GM21390 (cell line): ENCODE measurements at regions not wholly inside any gene's neighbourhood (a gene's known extent, or its start where the extent isn't known, plus 50 kb on each side); places are given as distances from the start of the nearest gene placed in this dataset.
"Not testable (repeated sequence)": the region's sequence is repeated elsewhere in the genome, so short reads cannot be mapped to it uniquely, and the experiment has no call there.

Experiments used
- ATAC-seq: cut with Tn5 transposase; IDR thresholded peaks from one replicate; pipeline ENCODE4 v1.9.1; 2021; ENCODE audit not compliant: unreplicated experiment

DNA sequence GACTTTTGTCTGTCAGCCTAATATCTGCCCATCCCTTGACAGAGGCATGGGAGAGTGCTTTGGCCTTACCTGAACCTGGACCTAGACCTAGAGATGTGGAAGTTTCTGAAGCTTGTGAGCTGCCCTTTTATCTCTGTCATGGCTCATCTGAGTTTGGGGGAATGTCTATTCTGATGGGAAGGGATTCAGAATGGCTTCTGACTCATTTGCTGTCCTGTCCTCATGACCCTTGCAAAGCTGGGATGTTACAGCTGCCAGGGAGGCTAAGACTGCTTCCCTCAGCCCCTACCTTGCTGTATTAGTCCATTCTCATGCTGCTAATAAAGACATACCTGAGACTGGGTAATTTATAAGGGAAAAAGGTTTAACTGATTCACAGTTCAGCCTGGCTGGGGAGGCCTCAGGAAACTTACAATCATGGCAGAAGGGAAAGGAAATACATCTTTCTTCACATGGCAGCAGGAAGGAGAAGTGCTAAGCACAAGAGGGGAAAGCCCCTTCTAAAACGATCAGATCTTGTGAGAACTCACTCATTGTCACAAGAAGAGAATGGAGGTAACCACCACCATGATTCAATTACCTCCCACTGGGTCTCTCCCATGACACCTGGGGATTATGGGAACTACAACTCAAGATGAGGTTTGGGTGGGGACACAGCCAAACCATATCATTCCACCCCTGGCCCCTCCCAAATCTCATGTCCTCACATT, 252.2 kb downstream of the ERMARD start:
- ATAC-seq, result no peak

DNA sequence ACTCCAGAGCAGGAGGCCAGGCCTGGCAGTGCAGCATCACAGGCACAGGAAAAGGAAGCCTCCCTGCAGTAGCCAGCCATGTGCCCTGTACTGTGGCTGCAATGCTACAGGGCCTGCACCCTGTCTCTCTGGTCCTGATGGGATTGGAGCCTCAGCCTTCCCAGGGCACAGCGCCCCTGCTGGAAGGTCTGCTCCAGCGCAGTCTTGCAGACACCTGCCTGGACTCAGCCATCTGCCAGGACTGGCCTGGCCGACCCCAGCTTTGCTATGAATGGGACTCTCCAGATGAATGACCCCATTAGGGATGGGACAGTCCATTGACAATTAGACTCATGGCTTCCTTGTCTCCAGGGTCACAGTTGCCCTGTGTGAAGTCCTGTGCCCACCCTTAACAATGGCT, 251.6 kb downstream of the ERMARD start:
- ATAC-seq, result no peak

- ATAC-seq, result not testable (repeated sequence)
Observed at GRCh38 chr6:170001782-170002181, 250.4 kb downstream of the ERMARD start.

DNA sequence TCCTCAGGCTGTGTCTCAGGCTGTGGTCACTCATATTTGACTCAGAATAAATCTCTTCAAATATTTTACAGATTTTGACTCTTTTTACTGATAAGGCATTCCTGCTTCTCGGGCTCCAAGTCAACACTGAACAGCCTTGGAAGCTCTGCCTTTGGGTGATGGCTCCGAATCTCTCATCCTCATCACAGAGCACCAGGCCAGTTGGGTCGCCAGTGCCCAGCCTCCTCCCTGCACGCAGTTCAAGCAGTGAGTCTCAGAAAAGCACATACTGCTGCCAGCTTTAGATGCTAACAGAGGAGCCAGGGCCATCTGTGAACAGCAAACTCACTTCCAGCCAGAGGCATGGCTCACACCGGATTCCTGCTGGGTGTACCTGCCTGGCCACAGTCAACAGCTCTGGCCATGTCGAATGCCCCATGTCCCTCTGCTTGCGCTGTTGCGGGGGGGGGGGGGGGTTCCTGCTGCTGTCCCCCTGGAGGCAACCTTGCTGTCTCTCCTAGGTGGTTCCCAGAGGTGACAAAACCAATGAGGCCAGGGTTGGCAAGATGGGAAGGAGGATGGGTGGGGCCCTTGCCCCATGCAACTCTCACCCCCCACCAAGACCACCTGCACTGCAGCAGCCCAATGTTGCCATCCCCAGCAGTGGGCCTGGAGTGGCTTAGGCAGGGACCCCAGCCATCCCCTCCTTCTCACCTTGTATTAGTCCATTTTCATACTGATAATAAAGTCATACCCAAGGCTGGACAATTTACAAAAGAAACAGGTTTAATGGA, 248.8 kb downstream of the ERMARD start:
- ATAC-seq, result no peak

DNA sequence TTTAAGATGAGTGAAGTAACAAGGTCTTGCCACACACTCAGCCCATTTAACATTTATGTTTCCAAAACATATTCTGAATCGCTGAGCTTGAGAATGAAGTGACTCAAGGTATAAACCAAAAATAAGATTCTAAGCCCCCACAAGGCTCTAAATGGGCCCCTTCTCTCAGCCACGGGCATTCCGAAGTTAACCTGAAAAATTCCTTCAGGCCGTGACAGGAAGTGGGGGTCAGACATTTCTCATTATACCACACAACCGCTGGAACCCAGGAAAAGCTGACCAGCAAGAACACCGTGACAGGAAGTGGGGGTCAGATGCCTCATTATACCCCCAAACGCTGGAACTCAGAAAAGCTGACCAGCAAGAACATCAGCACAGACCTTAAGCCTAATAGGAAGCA, 247.9 kb downstream of the ERMARD start:
- no peak for ATAC-seq

DNA sequence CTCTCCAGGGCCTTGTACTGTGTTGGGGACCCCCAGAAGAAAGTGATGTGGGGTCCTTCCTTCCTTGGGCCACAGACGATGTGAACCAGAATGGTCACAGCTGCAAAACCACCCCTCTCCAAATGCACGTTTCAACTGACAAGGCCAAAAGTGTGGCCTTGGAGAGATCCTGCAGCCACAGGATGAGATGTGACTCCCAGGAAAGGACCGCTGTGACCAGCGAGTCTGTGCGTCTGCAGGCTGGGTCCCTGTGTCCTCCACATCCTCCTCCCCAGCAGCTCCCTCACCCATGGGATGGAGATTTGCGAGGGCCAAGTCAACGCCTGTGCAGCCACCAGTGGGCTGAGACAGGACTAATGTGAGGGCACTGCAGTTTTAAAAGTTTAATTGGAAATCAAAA, 247.0 kb downstream of the ERMARD start:
- no peak for ATAC-seq

DNA sequence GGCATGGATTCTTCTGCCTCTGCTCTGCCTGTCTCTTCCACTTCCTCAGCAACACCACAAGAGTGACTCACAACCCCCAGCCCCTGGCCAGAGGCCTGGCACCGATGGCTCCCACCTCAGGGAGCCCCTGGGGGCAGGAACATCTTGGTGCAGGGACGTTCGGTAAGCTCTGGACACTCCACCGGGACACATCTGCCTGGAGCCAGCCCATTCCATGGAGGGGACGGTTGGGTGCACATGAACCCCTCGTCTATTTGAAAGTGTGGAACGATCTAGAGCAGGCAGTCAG, 246.5 kb downstream of the ERMARD start:
- ATAC-seq, result no peak

DNA sequence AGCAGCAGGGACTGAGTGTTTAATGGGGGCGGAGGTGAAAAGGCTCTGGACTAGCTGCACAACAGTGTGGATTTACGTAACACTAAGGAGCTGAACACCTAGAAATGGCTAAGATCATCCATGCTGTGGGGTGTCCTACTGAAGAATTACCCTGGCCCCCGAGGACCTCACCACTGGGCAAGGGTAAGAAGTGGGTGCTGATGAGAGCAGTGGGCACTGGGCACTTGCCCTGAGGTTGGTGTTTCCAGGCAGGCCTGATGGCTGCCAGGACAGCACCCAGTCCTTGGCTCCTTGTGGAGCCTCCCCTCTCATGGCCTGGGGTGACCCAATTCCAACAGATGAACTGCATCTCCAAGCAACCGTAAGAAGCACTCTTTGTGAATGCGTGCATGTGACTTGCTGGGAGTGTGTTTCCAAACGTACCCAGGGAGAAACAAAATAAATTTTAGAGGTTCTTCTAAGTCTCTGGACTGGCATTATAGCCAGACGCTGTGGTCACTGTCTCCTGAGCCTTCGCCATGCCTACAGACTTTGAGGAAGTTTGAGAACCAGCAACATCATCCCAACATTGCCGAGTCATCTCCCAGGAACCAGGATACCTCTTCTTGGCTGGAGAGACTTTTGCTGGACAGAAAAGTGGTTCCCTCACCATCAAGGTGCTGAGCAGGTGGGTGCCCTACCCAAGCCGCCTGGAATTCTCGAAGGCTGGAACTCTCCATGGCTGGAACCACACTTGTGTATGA, 245.9 kb downstream of the ERMARD start:
- no peak for ATAC-seq

GRCh38 chr6:169996378-169997051, 245.1 kb downstream of the ERMARD start:
- no peak for ATAC-seq

DNA sequence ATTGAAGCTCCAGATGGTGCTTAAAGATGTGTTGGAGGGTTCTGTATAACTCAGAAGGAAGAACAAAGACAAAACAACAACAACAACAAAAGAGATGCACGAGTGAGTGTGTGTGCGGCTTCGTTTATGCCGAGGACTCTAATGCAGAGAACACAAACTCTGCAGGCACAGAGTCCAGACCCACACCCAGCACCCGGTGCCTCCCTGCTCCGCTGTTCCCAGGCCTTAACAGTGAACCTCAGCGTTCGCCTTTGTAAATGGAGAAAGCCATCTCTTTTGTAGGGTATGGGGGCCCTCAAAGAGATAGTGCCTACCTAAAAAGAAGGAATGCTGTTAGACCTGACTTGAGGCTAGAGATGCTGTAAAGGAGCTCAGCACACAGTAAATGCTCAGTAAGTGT, 243.3 kb downstream of the ERMARD start:
- ATAC-seq, result no peak

DNA sequence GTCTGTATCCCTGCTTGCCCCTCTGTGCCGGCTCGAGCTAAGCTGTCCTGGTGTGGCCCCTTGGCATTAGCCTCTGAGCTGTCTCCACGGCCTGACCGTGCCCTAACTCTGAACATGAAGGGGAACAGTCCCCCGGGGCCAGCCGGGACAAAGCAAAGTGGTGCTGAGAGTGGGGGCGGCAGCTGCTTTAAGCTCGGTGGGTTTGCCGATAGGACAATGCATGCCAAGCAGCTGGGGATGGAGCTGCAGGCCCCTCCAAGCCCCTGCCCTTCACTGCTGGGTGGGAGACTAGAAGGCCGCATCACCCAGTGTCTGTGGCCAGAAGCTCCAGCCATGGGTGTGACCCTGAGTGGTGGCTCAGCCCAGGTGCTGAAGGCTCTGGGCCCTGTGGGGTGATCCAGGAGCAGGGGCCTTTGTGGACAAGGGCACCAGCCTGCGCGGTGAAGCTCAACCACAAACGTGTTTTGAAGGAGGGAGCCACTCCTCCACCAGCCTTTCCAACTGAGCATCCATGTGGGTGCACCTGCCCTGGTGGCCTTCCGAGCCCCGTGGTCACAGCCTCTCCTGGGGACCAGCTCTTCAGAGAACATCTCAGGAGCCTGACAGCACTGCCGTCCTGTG, 242.5 kb downstream of the ERMARD start:
- ATAC-seq, result no peak

DNA sequence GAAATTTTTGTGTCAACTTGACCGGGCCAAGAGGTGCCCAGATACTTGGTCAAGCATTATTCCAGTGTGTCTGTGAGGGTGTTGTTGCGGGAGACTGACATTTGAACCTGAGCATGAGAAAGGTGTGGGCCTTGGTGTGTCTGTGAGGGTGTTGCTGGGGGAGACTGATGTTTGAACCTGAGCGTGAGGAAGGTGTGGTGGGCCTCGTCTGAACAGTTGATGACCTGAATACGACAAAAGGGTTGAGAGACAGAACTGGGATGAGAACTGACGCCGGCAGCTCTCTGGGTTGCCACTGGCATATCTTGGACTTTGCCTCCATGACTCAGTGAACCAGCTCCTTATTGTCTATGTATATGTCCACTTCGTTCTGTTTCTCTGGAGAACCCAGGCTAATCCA, 240.5 kb downstream of the ERMARD start:
- ATAC-seq, result no peak

GRCh38 chr6:169991031-169991390, 239.6 kb downstream of the ERMARD start:
- ATAC-seq, result no peak

DNA sequence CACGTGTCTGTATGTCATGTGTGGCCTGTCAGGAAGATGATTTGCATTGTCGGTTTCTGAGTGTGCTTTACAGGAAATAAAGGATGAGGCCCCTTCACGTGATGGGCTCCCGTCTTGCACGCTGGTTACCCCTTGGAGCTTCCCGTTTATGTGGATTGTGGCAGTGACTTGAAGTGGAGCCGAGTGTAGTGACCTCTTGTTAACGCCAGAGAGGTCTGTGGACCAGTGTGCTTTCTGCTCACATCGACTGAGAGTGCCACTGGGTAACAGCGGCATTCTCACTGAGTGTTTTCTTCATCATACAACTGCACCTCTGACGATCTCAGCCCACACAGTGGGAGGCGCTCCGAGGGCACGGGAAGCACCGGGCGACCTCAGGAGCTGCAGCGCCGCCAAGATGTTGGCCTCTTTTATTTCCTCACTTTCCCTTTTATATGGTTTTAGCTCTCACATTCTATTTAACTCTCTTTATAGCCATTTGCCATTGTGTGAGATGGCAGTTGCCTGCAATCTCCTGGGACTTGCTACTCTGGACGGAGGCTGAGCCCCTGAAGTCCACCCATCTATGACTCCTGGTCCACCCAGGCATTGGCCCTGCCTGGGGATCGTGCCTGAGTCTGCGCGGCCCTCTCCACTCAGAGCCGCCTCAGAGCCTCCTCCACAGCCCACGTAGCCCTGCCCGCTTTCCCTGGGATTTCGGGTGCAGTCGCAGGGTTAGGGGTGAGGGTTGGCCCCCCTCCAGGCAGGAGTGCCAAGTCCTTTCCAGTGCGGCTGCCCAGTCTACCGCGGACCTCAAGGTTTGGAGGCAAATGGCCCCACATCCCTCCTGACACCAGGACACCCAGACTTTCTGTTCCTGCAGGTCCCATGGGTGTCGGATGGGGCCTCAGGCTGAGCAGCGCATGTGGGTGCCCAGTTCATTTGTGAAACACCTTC, 238.9 kb downstream of the ERMARD start:
- peak; percentile 69 for ATAC-seq

DNA sequence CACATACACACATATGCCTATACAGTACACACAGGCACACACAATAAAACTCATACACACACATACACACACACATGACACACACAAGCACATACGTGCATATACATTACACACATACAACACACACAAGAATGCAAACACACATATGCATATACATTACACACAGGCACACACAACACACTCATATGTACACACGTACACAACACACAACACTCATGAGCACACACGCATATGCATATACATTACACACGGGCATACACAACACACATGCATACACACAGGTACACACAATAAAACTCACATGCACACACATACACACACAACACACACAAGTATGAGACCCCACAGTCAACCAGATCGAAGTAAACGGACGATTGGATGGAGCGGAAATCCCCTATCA, 238.2 kb downstream of the ERMARD start:
- no peak for ATAC-seq

- ATAC-seq, result no peak
Observed at GRCh38 chr6:169988769-169989550, 237.5 kb downstream of the ERMARD start.

DNA sequence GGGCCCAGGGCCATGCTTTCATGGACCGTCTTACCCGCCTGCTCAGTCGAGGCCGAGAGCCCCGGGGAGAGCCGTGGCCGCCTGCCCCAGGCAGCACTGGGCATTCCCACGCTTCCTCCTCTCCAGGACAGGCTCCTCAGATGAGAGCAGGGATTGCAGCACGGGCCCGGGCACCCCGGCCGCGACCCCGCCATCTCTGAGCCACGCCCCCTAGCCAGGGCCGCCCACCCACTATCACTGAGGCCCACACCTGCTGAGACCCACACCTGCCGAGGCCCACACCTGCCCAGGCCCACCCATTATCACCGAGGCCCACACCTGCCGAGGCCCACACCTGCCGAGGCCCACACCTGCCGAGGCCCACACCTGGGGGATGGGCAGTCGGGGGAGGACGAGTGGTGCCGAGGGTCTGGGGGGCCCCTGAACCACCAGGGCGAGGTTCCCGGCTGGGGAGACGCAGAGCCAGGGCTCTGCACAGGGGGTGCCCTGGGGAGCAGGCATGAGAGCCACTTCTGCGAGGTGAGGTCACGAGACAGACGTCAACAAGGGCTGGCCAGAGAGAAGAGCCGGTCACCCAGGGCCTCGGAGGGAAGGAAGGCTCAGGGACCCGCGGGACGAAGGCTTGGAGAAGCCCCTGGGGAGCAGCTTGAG, 235.6 kb downstream of the ERMARD start:
- ATAC-seq, result no peak

DNA sequence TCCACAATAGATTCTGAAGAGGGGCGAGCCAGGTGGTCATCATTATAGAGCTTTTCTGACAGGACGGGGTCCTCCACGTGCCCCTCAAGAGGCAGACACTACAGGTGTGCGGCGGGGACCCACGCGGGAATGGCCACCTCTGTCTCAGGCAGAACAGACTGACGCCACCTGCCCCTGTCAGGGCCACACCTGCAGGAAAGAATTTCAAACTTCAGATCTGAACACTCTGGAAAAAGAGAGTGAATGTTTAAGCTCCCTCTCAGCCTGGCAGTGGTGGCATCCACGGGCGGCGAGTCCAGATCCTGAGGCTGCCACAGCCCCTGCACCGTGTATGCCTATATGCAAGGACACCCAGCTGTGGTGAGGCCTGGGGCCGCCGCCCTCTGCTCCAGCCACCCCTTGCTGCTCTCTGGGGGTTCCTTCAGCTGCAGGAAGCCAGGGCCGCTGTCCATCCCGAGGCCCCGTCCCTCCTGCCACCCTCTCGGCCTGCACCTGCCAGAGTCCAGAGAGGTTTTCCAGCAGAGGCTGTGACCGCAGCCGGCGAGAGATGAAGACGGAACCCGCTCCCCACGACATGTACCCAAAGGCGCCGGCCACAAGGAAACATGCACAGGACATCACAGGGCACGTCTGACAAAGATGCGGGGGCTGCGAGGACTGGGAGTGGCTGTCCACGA, 234.9 kb downstream of the ERMARD start:
- no peak for ATAC-seq
